ENCODE measurements at regions not wholly inside any gene's neighbourhood (a gene's known extent, or its start where the extent isn't known, plus 50 kb on each side); places are given as distances from the start of the nearest gene placed in this dataset.

- Histone ChIP-seq H3K9me3 (no peaks in the 10 kb centered on the region), H3K4me1 (ENCODE audit: control insufficient read depth in 1 of 2, low read depth in 2 of 2) (no peaks in the 10 kb centered on the region), H3K36me3 (no peaks in the 10 kb centered on the region), H3K4me3 (no peak overlapping the region), H3K27me3 (replicated peaks; ENCODE audit: insufficient read depth) (no peaks in the 10 kb centered on the region), H3K27ac (no peak overlapping the region)
- ATAC-seq (ENCODE audit: insufficient number of reproducible peaks, low FRiP score, low read depth) (no peak), DNase-seq (ENCODE audit: low spot score) (no peak)
- no peak for TF ChIP-seq CTCF (IDR thresholded peaks at IDR 0.05)
Measured at GRCh38 chr3:167188592-167188991, 191.5 kb downstream of the ZBBX start.

- no peaks in the 10 kb centered on the region for H3K27me3 ChIP-seq (replicated peaks; ENCODE audit: insufficient read depth)
- no peak for ATAC-seq (ENCODE audit: insufficient number of reproducible peaks, low FRiP score, low read depth)
- no peak overlapping the region for H3K27ac ChIP-seq
- no peaks in the 10 kb centered on the region for H3K9me3 ChIP-seq
- H3K4me1 ChIP-seq (ENCODE audit: control insufficient read depth in 1 of 2, low read depth in 2 of 2) = no peaks in the 10 kb centered on the region
- no peak for DNase-seq (ENCODE audit: low spot score)
- TF ChIP-seq CTCF (IDR thresholded peaks at IDR 0.05) = no peak
- no peak overlapping the region for H3K4me3 ChIP-seq
- no peaks in the 10 kb centered on the region for H3K36me3 ChIP-seq
Measured at GRCh38 chr3:167187221-167187620, 192.9 kb downstream of the ZBBX start.

- Histone ChIP-seq H3K27me3 (replicated peaks; ENCODE audit: insufficient read depth) (no peaks in the 10 kb centered on the region), H3K4me1 (ENCODE audit: control insufficient read depth in 1 of 2, low read depth in 2 of 2) (no peaks in the 10 kb centered on the region), H3K9me3 (no peaks in the 10 kb centered on the region), H3K27ac (no peak overlapping the region), H3K36me3 (no peaks in the 10 kb centered on the region), H3K4me3 (no peak overlapping the region)
- ATAC-seq (ENCODE audit: insufficient number of reproducible peaks, low FRiP score, low read depth) (no peak), DNase-seq (ENCODE audit: low spot score) (no peak)
- no peak for TF ChIP-seq CTCF (IDR thresholded peaks at IDR 0.05)
Measured at GRCh38 chr3:167184511-167184910, 195.6 kb downstream of the ZBBX start.

GRCh38 chr3:167172377-167172776 is 207.7 kb downstream of the ZBBX start:
- no peaks in the 10 kb centered on the region for H3K27me3 ChIP-seq (replicated peaks; ENCODE audit: insufficient read depth)
- no peaks in the 10 kb centered on the region for H3K9me3 ChIP-seq
- H3K27ac ChIP-seq = no peak overlapping the region
- no peak overlapping the region for H3K4me3 ChIP-seq
- DNase-seq (ENCODE audit: low spot score) (no peak), ATAC-seq (ENCODE audit: insufficient number of reproducible peaks, low FRiP score, low read depth) (no peak)
- no peaks in the 10 kb centered on the region for H3K36me3 ChIP-seq
- no peaks in the 10 kb centered on the region for H3K4me1 ChIP-seq (ENCODE audit: control insufficient read depth in 1 of 2, low read depth in 2 of 2)
- no peak for TF ChIP-seq CTCF (IDR thresholded peaks at IDR 0.05)

- H3K36me3 ChIP-seq = no peaks in the 10 kb centered on the region
- no peak for ATAC-seq (ENCODE audit: insufficient number of reproducible peaks, low FRiP score, low read depth)
- H3K27ac ChIP-seq = no peak overlapping the region
- peaks cover 0 to 12% of the 10 kb centered on the region in 2 donors for H3K4me1 ChIP-seq (ENCODE audit: control insufficient read depth in 1 of 2, low read depth in 2 of 2)
- no peaks in the 10 kb centered on the region for H3K9me3 ChIP-seq
- H3K27me3 ChIP-seq (replicated peaks; ENCODE audit: insufficient read depth) = no peaks in the 10 kb centered on the region
- no peak for TF ChIP-seq CTCF (IDR thresholded peaks at IDR 0.05)
- no peak for DNase-seq (ENCODE audit: low spot score)
- H3K4me3 ChIP-seq = no peak overlapping the region
Measured at GRCh38 chr3:167167491-167167890, 212.6 kb downstream of the ZBBX start.
